SK-N-SH (cell line): ENCODE measurements at regions not wholly inside any gene's neighbourhood (a gene's known extent, or its start where the extent isn't known, plus 50 kb on each side); places are given as distances from the start of the nearest gene placed in this dataset.

Experiments
- EP300 ChIP-seq, 2 experiments: IDR thresholded peaks; 2 replicates each; pipeline versions ENCODE4 v1.4.0 to v1.6.1; 2012; ENCODE audit warnings: borderline replicate concordance in 1 of 2, low read depth in 1 of 2, low read length in 1 of 2
- EZH2phosphoT487 ChIP-seq: fragments of 200-600 bp; sonication (generic); IDR thresholded peaks from 2 replicates; pipeline ENCODE4 v1.6.1; 2017; ENCODE audit warnings: low read depth, mixed run types, mild to moderate bottlenecking, antibody characterized with exemption, moderate library complexity, borderline replicate concordance
- JUND ChIP-seq: IDR thresholded peaks from 2 replicates; pipeline ENCODE4 v1.4.0; 2012
- MXI1 ChIP-seq: IDR thresholded peaks from 2 replicates; pipeline ENCODE4 v1.6.1; 2012; ENCODE audit warnings: mild to moderate bottlenecking, low read depth, low read length, improper control_type of control experiment
- NRF1 ChIP-seq: IDR thresholded peaks from 2 replicates; pipeline ENCODE4 v1.6.1; 2012; ENCODE audit warnings: low read depth, mild to moderate bottlenecking, low read length
- RAD21 ChIP-seq: IDR thresholded peaks from 2 replicates; pipeline ENCODE4 v1.6.1; 2012; ENCODE audit warnings: mild to moderate bottlenecking, low read length
- SIN3A ChIP-seq: IDR thresholded peaks from 2 replicates; pipeline ENCODE4 v1.6.1; 2012; ENCODE audit warnings: low read depth, mild to moderate bottlenecking, low read length, moderate library complexity, borderline replicate concordance
- YY1 ChIP-seq: IDR thresholded peaks from 2 replicates; pipeline ENCODE4 v1.4.0; 2012; ENCODE audit warnings: low read depth, mild to moderate bottlenecking
- TF ChIP-seq, protein P1 (sequence below): fragments of 200-600 bp; sonication (generic); IDR thresholded peaks from 2 replicates; pipeline ENCODE4 v1.6.1; 2017; ENCODE audit warnings: antibody characterized with exemption, mild to moderate bottlenecking, moderate library complexity

- TF ChIP-seq RAD21 (no peak), YY1 (no peak), NRF1 (no peak), SIN3A (no peak), EZH2phosphoT487 (no peak), EP300 (IDR thresholded peaks at IDR 0.05; ENCODE audit: borderline replicate concordance in 1 of 2, low read depth in 1 of 2, low read length in 1 of 2) (no peak), JUND (no peak), MXI1 (no peak)
- TF ChIP-seq, protein P1, sequence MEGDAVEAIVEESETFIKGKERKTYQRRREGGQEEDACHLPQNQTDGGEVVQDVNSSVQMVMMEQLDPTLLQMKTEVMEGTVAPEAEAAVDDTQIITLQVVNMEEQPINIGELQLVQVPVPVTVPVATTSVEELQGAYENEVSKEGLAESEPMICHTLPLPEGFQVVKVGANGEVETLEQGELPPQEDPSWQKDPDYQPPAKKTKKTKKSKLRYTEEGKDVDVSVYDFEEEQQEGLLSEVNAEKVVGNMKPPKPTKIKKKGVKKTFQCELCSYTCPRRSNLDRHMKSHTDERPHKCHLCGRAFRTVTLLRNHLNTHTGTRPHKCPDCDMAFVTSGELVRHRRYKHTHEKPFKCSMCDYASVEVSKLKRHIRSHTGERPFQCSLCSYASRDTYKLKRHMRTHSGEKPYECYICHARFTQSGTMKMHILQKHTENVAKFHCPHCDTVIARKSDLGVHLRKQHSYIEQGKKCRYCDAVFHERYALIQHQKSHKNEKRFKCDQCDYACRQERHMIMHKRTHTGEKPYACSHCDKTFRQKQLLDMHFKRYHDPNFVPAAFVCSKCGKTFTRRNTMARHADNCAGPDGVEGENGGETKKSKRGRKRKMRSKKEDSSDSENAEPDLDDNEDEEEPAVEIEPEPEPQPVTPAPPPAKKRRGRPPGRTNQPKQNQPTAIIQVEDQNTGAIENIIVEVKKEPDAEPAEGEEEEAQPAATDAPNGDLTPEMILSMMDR: no peak
Observed at GRCh38 chr10:130615457-130615856, 479.3 kb downstream of the GLRX3 start.
